ENCODE measurements at regions not wholly inside any gene's neighbourhood (a gene's known extent, or its start where the extent isn't known, plus 50 kb on each side); places are given as distances from the start of the nearest gene placed in this dataset.

GRCh38 chr5:124630767-124631704, 115.4 kb downstream of the ZNF608 start:
- TF ChIP-seq CTCF (conservative IDR thresholded peaks at IDR 0.05; ENCODE audit: control insufficient read depth, insufficient read depth, low read depth, low read length) = no peak
- H3K4me3 ChIP-seq (ENCODE audit: control insufficient read depth, low read depth, low read length) = no peak overlapping the region
- DNase-seq (ENCODE audit: low read depth) = peak; percentile 72

GRCh38 chr5:124628721-124629596, 117.5 kb downstream of the ZNF608 start:
- no peak overlapping the region for H3K4me3 ChIP-seq (ENCODE audit: control insufficient read depth, low read depth, low read length)
- no peak for TF ChIP-seq CTCF (conservative IDR thresholded peaks at IDR 0.05; ENCODE audit: control insufficient read depth, insufficient read depth, low read depth, low read length)
- peak; percentile 98 for DNase-seq (ENCODE audit: low read depth)

GRCh38 chr5:124627815-124628595, 118.4 kb downstream of the ZNF608 start:
- TF ChIP-seq CTCF (conservative IDR thresholded peaks at IDR 0.05; ENCODE audit: control insufficient read depth, insufficient read depth, low read depth, low read length) = no peak
- H3K4me3 ChIP-seq (ENCODE audit: control insufficient read depth, low read depth, low read length) = no peak overlapping the region
- DNase-seq (ENCODE audit: low read depth) = peak; percentile 17

- no peak for TF ChIP-seq CTCF (conservative IDR thresholded peaks at IDR 0.05; ENCODE audit: control insufficient read depth, insufficient read depth, low read depth, low read length)
- no peak for DNase-seq (ENCODE audit: low read depth)
- H3K4me3 ChIP-seq (ENCODE audit: control insufficient read depth, low read depth, low read length) = no peak overlapping the region
Measured at GRCh38 chr5:124626053-124626452, 120.4 kb downstream of the ZNF608 start.

- TF ChIP-seq CTCF (conservative IDR thresholded peaks at IDR 0.05; ENCODE audit: control insufficient read depth, insufficient read depth, low read depth, low read length) = no peak
- DNase-seq (ENCODE audit: low read depth) = no peak
- H3K4me3 ChIP-seq (ENCODE audit: control insufficient read depth, low read depth, low read length) = no peak overlapping the region
Measured at GRCh38 chr5:124623265-124623664, 123.2 kb downstream of the ZNF608 start.

GRCh38 chr5:124622851-124623250, 123.6 kb downstream of the ZNF608 start:
- DNase-seq (ENCODE audit: low read depth) = no peak
- TF ChIP-seq CTCF (conservative IDR thresholded peaks at IDR 0.05; ENCODE audit: control insufficient read depth, insufficient read depth, low read depth, low read length) = no peak
- H3K4me3 ChIP-seq (ENCODE audit: control insufficient read depth, low read depth, low read length) = no peak overlapping the region

Data from fibroblast of mammary gland (primary cell).